WI38 (cell line): ENCODE measurements at regions not wholly inside any gene's neighbourhood (a gene's known extent, or its start where the extent isn't known, plus 50 kb on each side); places are given as distances from the start of the nearest gene placed in this dataset.

ENCODE experiments used
- H3K4me3 ChIP-seq: 2 replicates; pipeline ENCODE4 v1.5.1; 2011; ENCODE audit warnings: low read depth, mild to moderate bottlenecking, control low read depth, low read length
- CTCF ChIP-seq: IDR thresholded peaks from 2 replicates; pipeline ENCODE4 v1.5.1; 2012; ENCODE audit warnings: low read depth, mild to moderate bottlenecking, control low read depth, low read length

GRCh38 chr3:6074952-6075351 lies 786.0 kb upstream of the GRM7 start:
- no peak overlapping the region for H3K4me3 ChIP-seq
- no peak for TF ChIP-seq CTCF

- H3K4me3 ChIP-seq = no peak overlapping the region
- TF ChIP-seq CTCF = no peak
Observed at GRCh38 chr3:6078436-6078835, 782.5 kb upstream of the GRM7 start.

GRCh38 chr3:6079011-6079410 lies 781.9 kb upstream of the GRM7 start:
- no peak overlapping the region for H3K4me3 ChIP-seq
- no peak for TF ChIP-seq CTCF

GRCh38 chr3:6079561-6080179 lies 781.2 kb upstream of the GRM7 start:
- TF ChIP-seq CTCF = no peak
- H3K4me3 ChIP-seq = no peak overlapping the region

- no peak overlapping the region for H3K4me3 ChIP-seq
- no peak for TF ChIP-seq CTCF
Observed at GRCh38 chr3:6088433-6088832, 772.5 kb upstream of the GRM7 start.

GRCh38 chr3:6089780-6090179 lies 771.1 kb upstream of the GRM7 start:
- TF ChIP-seq CTCF = no peak
- H3K4me3 ChIP-seq = no peak overlapping the region

DNA sequence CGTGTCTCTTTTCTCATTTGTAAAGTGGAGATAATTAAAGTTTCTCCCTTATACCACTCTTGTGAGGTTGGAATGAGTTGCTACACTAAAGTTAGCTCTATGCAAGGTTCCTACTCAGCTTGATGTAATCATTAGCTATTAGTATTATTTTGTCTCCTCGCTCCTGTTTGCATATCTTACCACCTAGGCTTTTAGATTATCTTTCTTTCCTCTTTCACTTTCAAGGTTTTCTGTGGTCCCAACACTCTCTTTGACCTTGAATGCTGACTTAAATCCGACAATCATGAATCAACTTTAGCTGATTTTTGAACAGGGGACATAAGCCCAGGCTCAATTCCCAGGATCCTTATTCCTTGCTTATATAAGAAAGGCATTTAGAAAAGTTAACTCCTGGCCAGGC lies 769.7 kb upstream of the GRM7 start:
- H3K4me3 ChIP-seq = no peak overlapping the region
- TF ChIP-seq CTCF = no peak
